Gastroesophageal sphincter (tissue), 4 donors: ENCODE measurements at regions not wholly inside any gene's neighbourhood (a gene's known extent, or its start where the extent isn't known, plus 50 kb on each side); places are given as distances from the start of the nearest gene placed in this dataset.

ENCODE experiments used
- ATAC-seq: fragments of 150-250 bp; one replicate; pipeline ENCODE4 v1.9.1; 2016; ENCODE audit warnings: mild to moderate bottlenecking, moderate library complexity
- H3K27ac ChIP-seq, 4 donors: fragments of 200-600 bp; sonication (generic) in 3 of 4; 1 replicate in 3 of 4; 2 replicates in 1 of 4; pipeline ENCODE4 v1.5.1; 2016 to 2019
- H3K27me3 ChIP-seq: fragments of 200-600 bp; sonication (generic); one replicate; pipeline ENCODE4 v1.5.1; 2019
- H3K36me3 ChIP-seq, 2 donors: fragments of 200-600 bp; sonication (generic); one replicate each; pipeline ENCODE4 v1.5.1; 2019; ENCODE audit warnings: control low read depth in 1 of 2
- H3K4me1 ChIP-seq, 3 donors: fragments of 200-600 bp; sonication (generic); 1 replicate in 2 of 3; 2 replicates in 1 of 3; pipeline ENCODE4 v1.5.1; 2016 to 2019; ENCODE audit warnings: control low read depth in 2 of 3
- H3K4me3 ChIP-seq, 2 donors: fragments of 200-600 bp; sonication (generic); one replicate each; pipeline ENCODE4 v1.5.1; 2019; ENCODE audit warnings: mild to moderate bottlenecking in 1 of 2, moderate library complexity in 1 of 2
- H3K9me3 ChIP-seq, 3 donors: fragments of 200-600 bp; sonication (generic); one replicate each; pipeline ENCODE4 v1.5.1; 2017 to 2019; ENCODE audit warnings: control low read depth in 2 of 3
- CTCF ChIP-seq, 4 experiments: fragments of 200-600 bp in 2 of 4; fragments of 450-650 bp in 2 of 4; sonication (generic) in 1 of 4; IDR thresholded peaks; one replicate each; pipeline ENCODE4 v1.5.1; 2017 to 2019; ENCODE audit warnings: antibody characterized with exemption in 4 of 4, mild to moderate bottlenecking in 2 of 4, moderate library complexity in 2 of 4
- EP300 ChIP-seq: sonication (generic); formaldehyde crosslinking; IDR thresholded peaks from one replicate; pipeline ENCODE4 v1.6.1; 2017; ENCODE audit warnings: antibody characterized with exemption, mild to moderate bottlenecking
- POLR2A ChIP-seq, 2 donors: fragments of 450-650 bp; IDR thresholded peaks; one replicate each; pipeline ENCODE4 v1.6.1; 2017; ENCODE audit warnings: antibody characterized with exemption in 2 of 2, mild to moderate bottlenecking in 2 of 2, moderate library complexity in 1 of 2
- POLR2AphosphoS5 ChIP-seq: sonication (generic); formaldehyde crosslinking; IDR thresholded peaks from one replicate; pipeline ENCODE4 v1.6.1; 2017; ENCODE audit warnings: antibody characterized with exemption
- WGBS, 2 donors: methylation state at CpG; one replicate each; pipeline ENCODE4 v1.1.5; 2018; ENCODE audit warnings: low coverage in 1 of 2; 5-methylcytosine and 5-hydroxymethylcytosine counted together

- ATAC-seq = no peak
- 93 to 94% methylated on average over 2 of the region's 2 CpGs for WGBS, 2 donors
- no peaks in the 10 kb centered on the region for H3K36me3 ChIP-seq
- no peaks in the 10 kb centered on the region for H3K9me3 ChIP-seq
- H3K4me3 ChIP-seq = no peak overlapping the region
- TF ChIP-seq POLR2A (IDR thresholded peaks at IDR 0.05) (no peak), POLR2AphosphoS5 (no peak), EP300 (no peak), CTCF (IDR thresholded peaks at IDR 0.05) (no peak)
- no peak overlapping the region for H3K27ac ChIP-seq
- H3K27me3 ChIP-seq = no peaks in the 10 kb centered on the region
- no peaks in the 10 kb centered on the region for H3K4me1 ChIP-seq
Measured at GRCh38 chr16:61379311-61379710, 656.9 kb downstream of the CDH8 start.

DNA sequence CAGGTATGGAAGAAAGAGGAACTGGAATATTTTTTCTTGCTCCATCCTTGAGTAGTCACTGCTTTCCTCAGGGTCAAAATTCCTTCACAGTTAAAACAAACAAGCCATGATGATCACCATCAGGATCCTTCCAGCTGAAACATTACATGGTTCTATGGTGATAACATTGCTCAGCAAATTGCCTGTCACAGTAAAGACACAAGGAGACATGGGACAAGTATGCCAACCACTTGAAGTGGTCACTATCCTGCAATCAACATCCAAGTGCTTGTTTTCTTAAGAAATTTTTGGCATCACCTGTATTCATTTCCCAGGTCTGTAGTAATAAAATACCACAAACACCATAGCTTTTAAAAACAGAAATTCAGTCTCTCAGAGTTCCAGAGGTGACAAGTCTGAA, 662.2 kb downstream of the CDH8 start:
- no peaks in the 10 kb centered on the region for H3K9me3 ChIP-seq
- H3K27me3 ChIP-seq = no peaks in the 10 kb centered on the region
- H3K4me3 ChIP-seq = no peak overlapping the region
- ATAC-seq = no peak
- TF ChIP-seq POLR2AphosphoS5 (no peak), CTCF (IDR thresholded peaks at IDR 0.05) (no peak), POLR2A (IDR thresholded peaks at IDR 0.05) (no peak), EP300 (no peak)
- no peaks in the 10 kb centered on the region for H3K4me1 ChIP-seq
- no peak overlapping the region for H3K27ac ChIP-seq
- H3K36me3 ChIP-seq = no peaks in the 10 kb centered on the region

GRCh38 chr16:61371881-61372280, 664.4 kb downstream of the CDH8 start:
- no peaks in the 10 kb centered on the region for H3K4me1 ChIP-seq
- H3K36me3 ChIP-seq = no peaks in the 10 kb centered on the region
- H3K9me3 ChIP-seq = no peaks in the 10 kb centered on the region
- H3K27me3 ChIP-seq = no peaks in the 10 kb centered on the region
- no peak overlapping the region for H3K27ac ChIP-seq
- H3K4me3 ChIP-seq = no peak overlapping the region
- TF ChIP-seq POLR2AphosphoS5 = no peak
- no peak for ATAC-seq

- Histone ChIP-seq H3K36me3 (no peaks in the 10 kb centered on the region), H3K4me3 (no peak overlapping the region), H3K9me3 (no peaks in the 10 kb centered on the region), H3K27me3 (no peaks in the 10 kb centered on the region), H3K27ac (no peak overlapping the region), H3K4me1 (no peaks in the 10 kb centered on the region)
- TF ChIP-seq POLR2A (IDR thresholded peaks at IDR 0.05) (no peak), POLR2AphosphoS5 (no peak), EP300 (no peak), CTCF (IDR thresholded peaks at IDR 0.05) (no peak)
- ATAC-seq = no peak
- WGBS, 2 donors = 27 to 77% methylated on average over 2 of the region's 2 CpGs
Measured at GRCh38 chr16:61371388-61371787, 664.9 kb downstream of the CDH8 start.

DNA sequence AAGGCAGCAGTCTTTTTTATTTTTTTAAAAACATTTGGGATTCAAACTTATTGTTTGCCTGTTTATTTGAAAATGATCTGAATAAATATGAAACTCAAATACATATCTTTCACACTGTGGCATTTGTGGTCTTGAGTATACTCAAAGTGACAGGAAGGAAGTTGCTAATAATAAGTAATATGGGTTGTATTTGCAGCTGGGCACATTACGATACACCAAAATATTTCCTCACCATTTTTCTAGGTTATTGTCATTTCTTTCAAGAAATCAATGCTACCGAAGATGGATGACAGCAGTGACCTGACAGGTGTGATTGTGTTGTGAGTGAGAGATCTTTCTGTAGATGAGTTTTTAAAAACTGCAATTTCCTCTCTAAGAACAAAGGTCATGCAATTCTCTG, 665.7 kb downstream of the CDH8 start:
- no peaks in the 10 kb centered on the region for H3K4me1 ChIP-seq
- H3K36me3 ChIP-seq = no peaks in the 10 kb centered on the region
- TF ChIP-seq POLR2AphosphoS5 = no peak
- no peak for TF ChIP-seq EP300
- no peak for TF ChIP-seq CTCF (IDR thresholded peaks at IDR 0.05)
- no peak for TF ChIP-seq POLR2A (IDR thresholded peaks at IDR 0.05)
- WGBS, 2 donors = 61 to 82% methylated on average over 2 of the region's 2 CpGs
- no peaks in the 10 kb centered on the region for H3K27me3 ChIP-seq
- H3K4me3 ChIP-seq = no peak overlapping the region
- H3K27ac ChIP-seq = no peak overlapping the region
- no peak for ATAC-seq
- no peaks in the 10 kb centered on the region for H3K9me3 ChIP-seq

DNA sequence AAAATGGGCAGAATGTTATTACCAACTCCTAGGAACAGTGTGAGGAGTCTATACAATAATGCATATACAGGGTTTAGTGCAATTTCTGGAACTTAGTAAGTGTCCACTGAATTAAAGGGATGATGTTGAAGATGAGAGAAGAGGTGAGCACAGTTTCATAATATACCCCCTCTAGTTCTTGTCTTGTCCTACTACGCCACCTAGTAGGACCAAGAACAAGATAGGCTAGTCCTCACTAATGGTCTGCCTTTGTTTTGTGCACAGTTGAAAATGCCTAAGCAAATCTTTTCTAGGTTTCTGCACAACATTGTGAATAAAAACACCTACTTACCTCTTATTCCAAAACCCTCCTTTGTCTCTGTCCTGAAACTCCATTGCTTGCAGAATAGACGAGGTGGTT, 670.2 kb downstream of the CDH8 start:
- ATAC-seq = no peak
- TF ChIP-seq EP300 (no peak), CTCF (IDR thresholded peaks at IDR 0.05) (no peak), POLR2AphosphoS5 (no peak), POLR2A (IDR thresholded peaks at IDR 0.05) (no peak)
- 71 to 80% methylated on average over 2 of the region's 2 CpGs for whole genome bisulfite sequencing, 2 donors

More for the DNA sequence above, 670.2 kb downstream of the CDH8 start:
- Histone ChIP-seq H3K27ac (no peak overlapping the region), H3K36me3 (no peaks in the 10 kb centered on the region), H3K4me1 (no peaks in the 10 kb centered on the region), H3K27me3 (no peaks in the 10 kb centered on the region), H3K9me3 (no peaks in the 10 kb centered on the region), H3K4me3 (no peak overlapping the region)
